ENCODE measurements at regions not wholly inside any gene's neighbourhood (a gene's known extent, or its start where the extent isn't known, plus 50 kb on each side); places are given as distances from the start of the nearest gene placed in this dataset.

GRCh38 chr2:104318001-104318665 is 535.8 kb upstream of the POU3F3 start:
- WGBS, 2 donors = 85 to 89% methylated on average over 6 of the region's 6 CpGs
- no peak for ATAC-seq (ENCODE audit: insufficient read depth, low FRiP score)
- no peak for TF ChIP-seq CTCF (IDR thresholded peaks at IDR 0.05; ENCODE audit: control extremely low read depth, extremely low read depth)

GRCh38 chr2:104321116-104321795 is 532.7 kb upstream of the POU3F3 start:
- Histone ChIP-seq H3K36me3 (ENCODE audit: control insufficient read depth in 4 of 4, insufficient read depth in 4 of 4, low read length in 4 of 4) (no peaks in the 10 kb centered on the region), H3K27ac (ENCODE audit: low read depth in 1 of 2, low read length in 1 of 2) (no peak overlapping the region), H3K9me3 (ENCODE audit: control insufficient read depth in 4 of 4, insufficient read depth in 3 of 4, low read length in 3 of 4) (peaks cover 0 to 2% (median 0%) of the 10 kb centered on the region in 4 donors), H3K27me3 (ENCODE audit: control insufficient read depth in 3 of 3, insufficient read depth in 3 of 3, low read length in 2 of 3) (peaks cover 0 to 2% (median 0%) of the 10 kb centered on the region in 3 donors), H3K4me1 (ENCODE audit: control insufficient read depth in 5 of 5, insufficient read depth in 5 of 5, low read length in 5 of 5) (peaks cover 0 to 13% (median under 1%) of the 10 kb centered on the region in 5 donors), H3K4me3 (no peak overlapping the region), H3K9ac (ENCODE audit: insufficient read depth in 1 of 2, low read length in 2 of 2) (no peak overlapping the region)
- 74% methylated on average over 9 of the region's 9 CpGs for WGBS, 2 donors
- TF ChIP-seq CTCF (IDR thresholded peaks at IDR 0.05; ENCODE audit: control extremely low read depth, extremely low read depth) = no peak
- DNase-seq (peak in 2 of 3 donors; percentile 8 to 17), ATAC-seq (ENCODE audit: insufficient read depth, low FRiP score) (no peak)

More at GRCh38 chr2:104318001-104318665, 535.8 kb upstream of the POU3F3 start:
- Histone ChIP-seq H3K27me3 (ENCODE audit: control insufficient read depth in 3 of 3, insufficient read depth in 3 of 3, low read length in 2 of 3) (no peaks in the 10 kb centered on the region), H3K9ac (ENCODE audit: insufficient read depth in 1 of 2, low read length in 2 of 2) (no peak overlapping the region), H3K36me3 (ENCODE audit: control insufficient read depth in 4 of 4, insufficient read depth in 4 of 4, low read length in 4 of 4) (no peaks in the 10 kb centered on the region), H3K4me1 (ENCODE audit: control insufficient read depth in 5 of 5, insufficient read depth in 5 of 5, low read length in 5 of 5) (peaks cover 0 to 13% (median 3%) of the 10 kb centered on the region in 5 donors), H3K27ac (ENCODE audit: low read depth in 1 of 2, low read length in 1 of 2) (no peak overlapping the region), H3K4me3 (no peak overlapping the region), H3K9me3 (ENCODE audit: control insufficient read depth in 4 of 4, insufficient read depth in 3 of 4, low read length in 3 of 4) (peaks cover 0 to 2% (median 0%) of the 10 kb centered on the region in 4 donors)
- DNase-seq = no peak

- Histone ChIP-seq H3K9me3 (ENCODE audit: control insufficient read depth in 4 of 4, insufficient read depth in 3 of 4, low read length in 3 of 4) (peaks cover 0 to 2% (median 0%) of the 10 kb centered on the region in 4 donors), H3K27me3 (ENCODE audit: control insufficient read depth in 3 of 3, insufficient read depth in 3 of 3, low read length in 2 of 3) (peaks cover 0 to 2% (median 0%) of the 10 kb centered on the region in 3 donors), H3K36me3 (ENCODE audit: control insufficient read depth in 4 of 4, insufficient read depth in 4 of 4, low read length in 4 of 4) (no peaks in the 10 kb centered on the region), H3K4me3 (no peak overlapping the region), H3K9ac (ENCODE audit: insufficient read depth in 1 of 2, low read length in 2 of 2) (no peak overlapping the region), H3K27ac (ENCODE audit: low read depth in 1 of 2, low read length in 1 of 2) (no peak overlapping the region), H3K4me1 (ENCODE audit: control insufficient read depth in 5 of 5, insufficient read depth in 5 of 5, low read length in 5 of 5) (peaks cover 0 to 13% (median 0%) of the 10 kb centered on the region in 5 donors)
- TF ChIP-seq CTCF (IDR thresholded peaks at IDR 0.05; ENCODE audit: control extremely low read depth, extremely low read depth) = no peak
- WGBS, 2 donors = 24 to 29% methylated on average over 8 of the region's 8 CpGs
- DNase-seq (no peak), ATAC-seq (ENCODE audit: insufficient read depth, low FRiP score) (no peak)
Observed at GRCh38 chr2:104321796-104322349, 532.0 kb upstream of the POU3F3 start.
